ENCODE measurements at regions not wholly inside any gene's neighbourhood (a gene's known extent, or its start where the extent isn't known, plus 50 kb on each side); places are given as distances from the start of the nearest gene placed in this dataset.

- TF ChIP-seq MYC (CRISPR knock-in tag; IDR thresholded peaks at IDR 0.05; ENCODE audit: borderline replicate concordance) = peak; percentile 49; the same call in 1 of the 2 replicates
- TF ChIP-seq ZNF597 (CRISPR knock-in tag; IDR thresholded peaks at IDR 0.05) = no peak
- TF ChIP-seq ZNF431 (CRISPR knock-in tag; IDR thresholded peaks at IDR 0.05; ENCODE audit: borderline replicate concordance, low read depth) = 0 out of 2 replicates have a peak, but pooled peaks have one; percentile 46
- peak; percentile 100 for TF ChIP-seq ZNF563 (CRISPR knock-in tag; IDR thresholded peaks at IDR 0.05)
- no peak for TF ChIP-seq ATF7-NPFF (CRISPR knock-in tag; IDR thresholded peaks at IDR 0.05; ENCODE audit: low read depth)
- TF ChIP-seq ZNF567 (CRISPR knock-in tag; IDR thresholded peaks at IDR 0.05; ENCODE audit: borderline replicate concordance) = peak; percentile 90; the same call in 1 of the 2 replicates
- TF ChIP-seq CERS6 (CRISPR knock-in tag; IDR thresholded peaks at IDR 0.05) = no peak
- no peak for TF ChIP-seq ZNF280B (CRISPR knock-in tag; IDR thresholded peaks at IDR 0.05; ENCODE audit: borderline replicate concordance)
- no peak for TF ChIP-seq SMAD9 (CRISPR knock-in tag; IDR thresholded peaks at IDR 0.05)
- TF ChIP-seq TBX2 (CRISPR knock-in tag; IDR thresholded peaks at IDR 0.05; ENCODE audit: borderline replicate concordance) = peak; percentile 68; the same call in 1 of the 2 replicates
- TF ChIP-seq FOXK2 (IDR thresholded peaks at IDR 0.05) = no peak
- TF ChIP-seq ZNF782 (CRISPR knock-in tag; IDR thresholded peaks at IDR 0.05; ENCODE audit: borderline replicate concordance) = no peak
- no peak for TF ChIP-seq RFX1 (IDR thresholded peaks at IDR 0.05)
- TF ChIP-seq ARID4A (CRISPR knock-in tag; IDR thresholded peaks at IDR 0.05; ENCODE audit: borderline replicate concordance) = no peak; the same call in 1 of the 2 replicates
- TF ChIP-seq SOX13 (IDR thresholded peaks at IDR 0.05) = no peak
- TF ChIP-seq SOX13 (CRISPR knock-in tag; conservative IDR thresholded peaks at IDR 0.05 in 1 of 2, IDR thresholded peaks at IDR 0.05 in 1 of 2) = peak in 1 of 2 experiments; percentile 86; a peak in 2 of 4 replicates
- no peak for TF ChIP-seq ZBTB42 (CRISPR knock-in tag; IDR thresholded peaks at IDR 0.05)
- TF ChIP-seq KAT7 (CRISPR knock-in tag; IDR thresholded peaks at IDR 0.05; ENCODE audit: borderline replicate concordance) = peak; percentile 76; the same call in 1 of the 2 replicates
- TF ChIP-seq RORA (CRISPR knock-in tag; IDR thresholded peaks at IDR 0.05) = no peak
- no peak for TF ChIP-seq EED (CRISPR knock-in tag; IDR thresholded peaks at IDR 0.05)
- no peak for TF ChIP-seq ATRX (CRISPR knock-in tag; IDR thresholded peaks at IDR 0.05; ENCODE audit: borderline replicate concordance)
Observed at GRCh38 chr1:229098903-229099578, 171.9 kb upstream of the RAB4A start (continued).

All from HepG2 (cell line).